GM21381 (cell line): ENCODE measurements at regions not wholly inside any gene's neighbourhood (a gene's known extent, or its start where the extent isn't known, plus 50 kb on each side); places are given as distances from the start of the nearest gene placed in this dataset.

Source experiments
- ATAC-seq: cut with Tn5 transposase; IDR thresholded peaks from one replicate; pipeline ENCODE4 v1.9.1; 2021; ENCODE audit warnings: mild to moderate bottlenecking, moderate library complexity; ENCODE audit not compliant: unreplicated experiment

- ATAC-seq = no peak
These were observed 167.3 kb upstream of the SGO1 start for GRCh38 chr3:20353286-20353685.

- no peak for ATAC-seq
These were observed 166.7 kb upstream of the SGO1 start for GRCh38 chr3:20352546-20353179.

- no peak for ATAC-seq
These were observed 164.4 kb upstream of the SGO1 start for GRCh38 chr3:20350449-20350848.

GRCh38 chr3:20346916-20347315 is 160.9 kb upstream of the SGO1 start:
- ATAC-seq = no peak

GRCh38 chr3:20346369-20346768 is 160.4 kb upstream of the SGO1 start:
- no peak for ATAC-seq

GRCh38 chr3:20344400-20344959 is 158.5 kb upstream of the SGO1 start:
- no peak for ATAC-seq

- no peak for ATAC-seq
These were observed 157.8 kb upstream of the SGO1 start for GRCh38 chr3:20343790-20344189.

GRCh38 chr3:20340324-20340928 is 154.4 kb upstream of the SGO1 start:
- peak; percentile 89 for ATAC-seq

- no peak for ATAC-seq
These were observed 150.6 kb upstream of the SGO1 start for GRCh38 chr3:20336572-20336971.

- no peak for ATAC-seq
These were observed 148.8 kb upstream of the SGO1 start for GRCh38 chr3:20334842-20335241.

GRCh38 chr3:20327889-20328288 is 141.9 kb upstream of the SGO1 start:
- ATAC-seq = no peak

GRCh38 chr3:20326541-20326940 is 140.5 kb upstream of the SGO1 start:
- ATAC-seq = no peak

- ATAC-seq = no peak
These were observed 139.6 kb upstream of the SGO1 start for GRCh38 chr3:20325563-20325962.

GRCh38 chr3:20324664-20325478 is 138.9 kb upstream of the SGO1 start:
- ATAC-seq = peak; percentile 99

GRCh38 chr3:20323307-20323927 is 137.4 kb upstream of the SGO1 start:
- ATAC-seq = no peak

GRCh38 chr3:20322085-20322484 is 136.1 kb upstream of the SGO1 start:
- ATAC-seq = no peak

- ATAC-seq = no peak
These were observed 135.5 kb upstream of the SGO1 start for GRCh38 chr3:20321391-20322047.

GRCh38 chr3:20320489-20320888 is 134.5 kb upstream of the SGO1 start:
- no peak for ATAC-seq

- no peak for ATAC-seq
These were observed 133.5 kb upstream of the SGO1 start for GRCh38 chr3:20319551-20319950.

GRCh38 chr3:20317616-20318015 is 131.6 kb upstream of the SGO1 start:
- no peak for ATAC-seq

GRCh38 chr3:20316238-20316637 is 130.2 kb upstream of the SGO1 start:
- ATAC-seq = no peak
